ENCODE measurements at regions not wholly inside any gene's neighbourhood (a gene's known extent, or its start where the extent isn't known, plus 50 kb on each side); places are given as distances from the start of the nearest gene placed in this dataset.

DNA sequence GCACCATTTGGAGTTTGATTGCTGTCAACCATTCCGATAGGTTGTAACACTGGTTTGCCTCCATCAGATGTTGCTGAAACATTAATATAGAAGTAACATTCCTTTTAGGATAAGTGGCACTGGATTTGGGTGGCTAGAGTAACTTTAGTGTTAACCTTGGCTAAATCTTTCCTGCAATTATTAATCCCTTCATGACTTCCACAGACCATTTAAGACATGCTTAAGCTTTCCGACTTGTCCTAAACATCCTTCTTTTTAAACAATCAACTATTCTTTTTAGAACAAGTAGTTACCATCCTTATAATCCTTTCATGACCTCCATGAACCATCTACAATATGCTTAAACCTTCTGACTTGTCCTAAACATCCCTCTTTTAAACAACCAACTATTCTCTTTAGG, 465.5 kb downstream of the DCDC2C start:
- TF ChIP-seq SIN3A (IDR thresholded peaks at IDR 0.05; ENCODE audit: borderline replicate concordance, insufficient read depth, low read length) (no peak), TAF1 (IDR thresholded peaks at IDR 0.05; ENCODE audit: borderline replicate concordance, insufficient read depth, low read length) (no peak), POLR2AphosphoS5 (IDR thresholded peaks at IDR 0.05; ENCODE audit: low read depth, low read length) (no peak)
